DOHH2 (cell line): ENCODE measurements at regions not wholly inside any gene's neighbourhood (a gene's known extent, or its start where the extent isn't known, plus 50 kb on each side); places are given as distances from the start of the nearest gene placed in this dataset.
A peak's percentile ranks its signal among the peaks of the same experiment; 100 is the strongest.

ENCODE experiments used
- H3F3A ChIP-seq: fragments of 200-600 bp; sonication (generic), shearing (Covaris generic); 2 replicates; pipeline ENCODE4 v1.6.0; 2016; ENCODE audit warnings: antibody characterized with exemption, mild to moderate bottlenecking; ENCODE audit not compliant: control insufficient read depth, insufficient read depth
- H3K27ac ChIP-seq: fragments of 200-600 bp; sonication (generic); 2 replicates; pipeline ENCODE4 v1.5.1; 2014; ENCODE audit warnings: low read depth, mild to moderate bottlenecking, low read length, moderate library complexity
- H3K27me3 ChIP-seq: fragments of 200-600 bp; sonication (generic); 2 replicates; pipeline ENCODE4 v1.6.1; 2014; ENCODE audit warnings: mild to moderate bottlenecking, low read length, mixed read lengths; ENCODE audit not compliant: control insufficient read depth
- H3K36me3 ChIP-seq: fragments of 200-600 bp; sonication (generic); 2 replicates; pipeline ENCODE4 v1.6.1; 2014; ENCODE audit warnings: mild to moderate bottlenecking, low read length, moderate library complexity, mixed read lengths; ENCODE audit not compliant: control insufficient read depth
- H3K4me1 ChIP-seq: fragments of 200-600 bp; sonication (generic); 2 replicates; pipeline ENCODE4 v1.6.1; 2014; ENCODE audit warnings: mild to moderate bottlenecking, low read length, mixed read lengths; ENCODE audit not compliant: control insufficient read depth
- H3K4me2 ChIP-seq: fragments of 200-600 bp; sonication (generic); 2 replicates; pipeline ENCODE4 v1.6.0; 2014; ENCODE audit warnings: mild to moderate bottlenecking, low read length, moderate library complexity
- H3K4me3 ChIP-seq: fragments of 200-600 bp; sonication (generic); 2 replicates; pipeline ENCODE4 v1.5.1; 2014; ENCODE audit warnings: mild to moderate bottlenecking, low read length, mixed read lengths
- H3K79me2 ChIP-seq: fragments of 200-600 bp; sonication (generic); 2 replicates; pipeline ENCODE4 v1.6.1; 2014; ENCODE audit warnings: mild to moderate bottlenecking, low read length, mixed read lengths; ENCODE audit not compliant: control insufficient read depth
- H3K9me2 ChIP-seq: fragments of 200-600 bp; sonication (generic); replicated peaks from 2 replicates; pipeline ENCODE4 v1.6.1; 2014; ENCODE audit warnings: mild to moderate bottlenecking, low read length, mixed read lengths; ENCODE audit not compliant: control insufficient read depth
- H3K9me3 ChIP-seq: fragments of 200-600 bp; sonication (generic); 2 replicates; pipeline ENCODE4 v1.6.1; 2014; ENCODE audit warnings: antibody characterized with exemption, low read length, mixed read lengths; ENCODE audit not compliant: control insufficient read depth, insufficient read depth
- H4K20me1 ChIP-seq: fragments of 200-600 bp; sonication (generic); 2 replicates; pipeline ENCODE4 v1.6.0; 2014; ENCODE audit warnings: low read depth, mild to moderate bottlenecking, antibody characterized with exemption, low read length, moderate library complexity; ENCODE audit not compliant: control insufficient read depth, insufficient read depth
- CTCF ChIP-seq: fragments of 200-600 bp; sonication (generic); IDR thresholded peaks from one replicate; pipeline ENCODE4 v1.5.1; 2014; ENCODE audit warnings: antibody characterized with exemption, mild to moderate bottlenecking, low read depth, low read length; ENCODE audit not compliant: poor library complexity, severe bottlenecking
- EZH2phosphoT487 ChIP-seq: fragments of 200-600 bp; sonication (generic); IDR thresholded peaks from 2 replicates; pipeline ENCODE4 v1.6.1; 2017; ENCODE audit warnings: borderline replicate concordance, mild to moderate bottlenecking, antibody characterized with exemption, low read length, moderate library complexity, mixed read lengths

- Histone ChIP-seq H4K20me1 (no peaks in the 10 kb centered on the region), H3K27me3 (no peaks in the 10 kb centered on the region), H3F3A (peaks cover 3% of the 10 kb centered on the region; the same call in 1 of the 2 replicates), H3K4me2 (peak overlapping the region; percentile 84), H3K36me3 (no peaks in the 10 kb centered on the region), H3K9me3 (peaks cover 45% of the 10 kb centered on the region), H3K27ac (no peak overlapping the region), H3K9me2 (no peaks in the 10 kb centered on the region), H3K79me2 (no peaks in the 10 kb centered on the region), H3K4me3 (peak overlapping the region; percentile 86), H3K4me1 (peaks cover 18% of the 10 kb centered on the region)
- TF ChIP-seq CTCF (no peak), EZH2phosphoT487 (no peak)
These were observed 71.4 kb upstream of the ZNF722 start for GRCh38 chr7:63927261-63927660.

- Histone ChIP-seq H3K27ac (no peak overlapping the region), H4K20me1 (no peaks in the 10 kb centered on the region)
- TF ChIP-seq CTCF (no peak), EZH2phosphoT487 (no peak)
These were observed 67.5 kb upstream of the ZNF722 start for GRCh38 chr7:63931057-63931600.

GRCh38 chr7:63931985-63932577, 66.6 kb upstream of the ZNF722 start:
- no peak overlapping the region for H3K4me3 ChIP-seq
- H3K27ac ChIP-seq, result no peak overlapping the region
- H3K9me2 ChIP-seq, result no peaks in the 10 kb centered on the region
- peaks cover 2% of the 10 kb centered on the region for H3K4me1 ChIP-seq
- H3K9me3 ChIP-seq, result peaks cover 31% of the 10 kb centered on the region
- H3F3A ChIP-seq, result no peaks in the 10 kb centered on the region
- TF ChIP-seq CTCF (no peak), EZH2phosphoT487 (no peak)
- H3K79me2 ChIP-seq, result no peaks in the 10 kb centered on the region
- no peaks in the 10 kb centered on the region for H3K36me3 ChIP-seq
- no peak overlapping the region for H3K4me2 ChIP-seq
- no peaks in the 10 kb centered on the region for H4K20me1 ChIP-seq
- H3K27me3 ChIP-seq, result no peaks in the 10 kb centered on the region

More at GRCh38 chr7:63931057-63931600, 67.5 kb upstream of the ZNF722 start:
- Histone ChIP-seq H3K79me2 (no peaks in the 10 kb centered on the region), H3K4me3 (no peak overlapping the region), H3K4me2 (no peak overlapping the region), H3F3A (no peaks in the 10 kb centered on the region), H3K9me3 (peaks cover 34% of the 10 kb centered on the region), H3K4me1 (peaks cover 7% of the 10 kb centered on the region), H3K36me3 (no peaks in the 10 kb centered on the region), H3K27me3 (no peaks in the 10 kb centered on the region), H3K9me2 (no peaks in the 10 kb centered on the region)
